PFSK-1 (cell line): ENCODE measurements at regions not wholly inside any gene's neighbourhood (a gene's known extent, or its start where the extent isn't known, plus 50 kb on each side); places are given as distances from the start of the nearest gene placed in this dataset.

ENCODE experiments used
- FOXP2 ChIP-seq: optimal IDR thresholded peaks from 2 replicates; pipeline ENCODE3; 2011; ENCODE audit warnings: borderline replicate concordance, control low read depth, inconsistent platforms; ENCODE audit not compliant: insufficient read depth; ENCODE audit errors: extremely low read length, extremely low read depth
- POLR2AphosphoS5 ChIP-seq: IDR thresholded peaks from 2 replicates; pipeline ENCODE4 v1.6.1; 2012; ENCODE audit warnings: low read depth, mild to moderate bottlenecking, control low read depth, low read length, moderate library complexity
- SIN3A ChIP-seq: IDR thresholded peaks from 2 replicates; pipeline ENCODE4 v1.6.1; 2012; ENCODE audit warnings: mild to moderate bottlenecking, low read length, moderate library complexity, borderline replicate concordance; ENCODE audit not compliant: insufficient read depth
- TAF1 ChIP-seq: IDR thresholded peaks from 2 replicates; pipeline ENCODE4 v1.6.1; 2012; ENCODE audit warnings: low read length, control low read depth, borderline replicate concordance; ENCODE audit not compliant: insufficient read depth
- TF ChIP-seq, protein P1 (sequence below), 2 experiments: IDR thresholded peaks; 2 replicates each; pipeline versions ENCODE4 v1.6.1 to v1.8.0; 2011 to 2012; ENCODE audit warnings: low read depth in 2 of 2, low read length in 2 of 2, control low read depth in 1 of 2, inconsistent platforms in 1 of 2, mild to moderate bottlenecking in 1 of 2, moderate library complexity in 1 of 2; ENCODE audit not compliant: insufficient read depth in 1 of 2

GRCh38 chr4:127196655-127197352 is 436.0 kb upstream of the INTU start:
- TF ChIP-seq TAF1 = no peak
- TF ChIP-seq, protein P1, sequence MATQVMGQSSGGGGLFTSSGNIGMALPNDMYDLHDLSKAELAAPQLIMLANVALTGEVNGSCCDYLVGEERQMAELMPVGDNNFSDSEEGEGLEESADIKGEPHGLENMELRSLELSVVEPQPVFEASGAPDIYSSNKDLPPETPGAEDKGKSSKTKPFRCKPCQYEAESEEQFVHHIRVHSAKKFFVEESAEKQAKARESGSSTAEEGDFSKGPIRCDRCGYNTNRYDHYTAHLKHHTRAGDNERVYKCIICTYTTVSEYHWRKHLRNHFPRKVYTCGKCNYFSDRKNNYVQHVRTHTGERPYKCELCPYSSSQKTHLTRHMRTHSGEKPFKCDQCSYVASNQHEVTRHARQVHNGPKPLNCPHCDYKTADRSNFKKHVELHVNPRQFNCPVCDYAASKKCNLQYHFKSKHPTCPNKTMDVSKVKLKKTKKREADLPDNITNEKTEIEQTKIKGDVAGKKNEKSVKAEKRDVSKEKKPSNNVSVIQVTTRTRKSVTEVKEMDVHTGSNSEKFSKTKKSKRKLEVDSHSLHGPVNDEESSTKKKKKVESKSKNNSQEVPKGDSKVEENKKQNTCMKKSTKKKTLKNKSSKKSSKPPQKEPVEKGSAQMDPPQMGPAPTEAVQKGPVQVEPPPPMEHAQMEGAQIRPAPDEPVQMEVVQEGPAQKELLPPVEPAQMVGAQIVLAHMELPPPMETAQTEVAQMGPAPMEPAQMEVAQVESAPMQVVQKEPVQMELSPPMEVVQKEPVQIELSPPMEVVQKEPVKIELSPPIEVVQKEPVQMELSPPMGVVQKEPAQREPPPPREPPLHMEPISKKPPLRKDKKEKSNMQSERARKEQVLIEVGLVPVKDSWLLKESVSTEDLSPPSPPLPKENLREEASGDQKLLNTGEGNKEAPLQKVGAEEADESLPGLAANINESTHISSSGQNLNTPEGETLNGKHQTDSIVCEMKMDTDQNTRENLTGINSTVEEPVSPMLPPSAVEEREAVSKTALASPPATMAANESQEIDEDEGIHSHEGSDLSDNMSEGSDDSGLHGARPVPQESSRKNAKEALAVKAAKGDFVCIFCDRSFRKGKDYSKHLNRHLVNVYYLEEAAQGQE (IDR thresholded peaks at IDR 0.05; ENCODE audit: insufficient read depth in 1 of 2, low read depth in 2 of 2, low read length in 2 of 2) = no peak
- TF ChIP-seq POLR2AphosphoS5 = no peak
- TF ChIP-seq SIN3A = no peak
- no peak for TF ChIP-seq FOXP2
